ENCODE measurements at regions not wholly inside any gene's neighbourhood (a gene's known extent, or its start where the extent isn't known, plus 50 kb on each side); places are given as distances from the start of the nearest gene placed in this dataset.

DNA sequence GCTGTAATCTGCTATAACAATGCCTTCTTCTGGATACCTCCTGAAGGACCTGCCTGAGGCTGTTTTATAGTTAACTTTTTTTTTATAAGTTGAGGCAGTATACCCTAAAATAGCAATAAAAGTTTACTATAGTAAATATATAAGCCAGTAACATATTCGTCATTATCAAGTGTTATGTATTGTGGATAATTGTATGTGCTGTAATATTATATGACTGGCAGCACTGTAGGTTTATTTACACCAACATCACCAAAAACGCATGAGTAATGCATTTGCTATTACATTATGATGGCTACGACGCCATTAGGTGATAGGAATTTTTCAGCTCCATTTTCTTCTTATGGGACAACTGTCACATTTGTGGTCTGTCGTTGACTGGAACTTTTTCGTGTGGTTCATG lies 237.2 kb upstream of the PITX2 start:
- DNase-seq (ENCODE audit: low spot score): no peak
- WGBS: 70% methylated on average over 6 of the region's 6 CpGs
- Histone ChIP-seq H3K4me1 (replicated peaks) (no peaks in the 10 kb centered on the region), H3K36me3 (no peaks in the 10 kb centered on the region), H3K27me3 (replicated peaks; ENCODE audit: insufficient read depth) (no peaks in the 10 kb centered on the region), H3K27ac (no peak overlapping the region), H3K9me3 (no peaks in the 10 kb centered on the region), H3K4me3 (no peak overlapping the region)
- intact Hi-C loops (cut with DNase I): no loop called here
- TF ChIP-seq, protein P1, sequence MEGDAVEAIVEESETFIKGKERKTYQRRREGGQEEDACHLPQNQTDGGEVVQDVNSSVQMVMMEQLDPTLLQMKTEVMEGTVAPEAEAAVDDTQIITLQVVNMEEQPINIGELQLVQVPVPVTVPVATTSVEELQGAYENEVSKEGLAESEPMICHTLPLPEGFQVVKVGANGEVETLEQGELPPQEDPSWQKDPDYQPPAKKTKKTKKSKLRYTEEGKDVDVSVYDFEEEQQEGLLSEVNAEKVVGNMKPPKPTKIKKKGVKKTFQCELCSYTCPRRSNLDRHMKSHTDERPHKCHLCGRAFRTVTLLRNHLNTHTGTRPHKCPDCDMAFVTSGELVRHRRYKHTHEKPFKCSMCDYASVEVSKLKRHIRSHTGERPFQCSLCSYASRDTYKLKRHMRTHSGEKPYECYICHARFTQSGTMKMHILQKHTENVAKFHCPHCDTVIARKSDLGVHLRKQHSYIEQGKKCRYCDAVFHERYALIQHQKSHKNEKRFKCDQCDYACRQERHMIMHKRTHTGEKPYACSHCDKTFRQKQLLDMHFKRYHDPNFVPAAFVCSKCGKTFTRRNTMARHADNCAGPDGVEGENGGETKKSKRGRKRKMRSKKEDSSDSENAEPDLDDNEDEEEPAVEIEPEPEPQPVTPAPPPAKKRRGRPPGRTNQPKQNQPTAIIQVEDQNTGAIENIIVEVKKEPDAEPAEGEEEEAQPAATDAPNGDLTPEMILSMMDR (IDR thresholded peaks at IDR 0.05): no peak

DNA sequence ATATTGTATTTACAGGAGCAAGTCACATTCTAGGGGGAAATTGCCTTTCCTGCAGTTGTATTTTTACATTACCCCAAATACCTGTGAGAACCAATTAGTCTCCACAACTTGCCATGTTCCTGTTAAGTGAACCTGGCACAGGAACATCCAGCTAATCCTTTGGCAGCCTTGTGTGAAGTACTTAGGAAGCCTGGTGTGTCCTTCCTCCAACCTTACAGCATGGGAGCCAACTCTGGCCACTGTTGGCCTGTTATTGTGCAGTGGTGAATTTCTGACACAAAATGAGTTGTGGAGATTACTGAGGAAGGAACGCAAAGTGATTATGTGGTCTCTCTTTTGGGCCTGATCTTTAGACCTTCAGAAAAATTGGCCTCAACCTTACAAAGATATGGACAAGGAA lies 238.0 kb upstream of the PITX2 start:
- no peaks in the 10 kb centered on the region for H3K36me3 ChIP-seq
- no peak overlapping the region for H3K27ac ChIP-seq
- no peak for DNase-seq (ENCODE audit: low spot score)
- H3K27me3 ChIP-seq (replicated peaks; ENCODE audit: insufficient read depth): no peaks in the 10 kb centered on the region
- no peak overlapping the region for H3K4me3 ChIP-seq
- intact Hi-C loops (cut with DNase I): no loop called here
- H3K9me3 ChIP-seq: no peaks in the 10 kb centered on the region
- WGBS: 91% methylated on average over 1 of the region's 1 CpG
- TF ChIP-seq POLR2AphosphoS5 (IDR thresholded peaks at IDR 0.05) (no peak), POLR2A (IDR thresholded peaks at IDR 0.05) (no peak)
- TF ChIP-seq, protein P1 (IDR thresholded peaks at IDR 0.05): no peak
- no peaks in the 10 kb centered on the region for H3K4me1 ChIP-seq (replicated peaks)

DNA sequence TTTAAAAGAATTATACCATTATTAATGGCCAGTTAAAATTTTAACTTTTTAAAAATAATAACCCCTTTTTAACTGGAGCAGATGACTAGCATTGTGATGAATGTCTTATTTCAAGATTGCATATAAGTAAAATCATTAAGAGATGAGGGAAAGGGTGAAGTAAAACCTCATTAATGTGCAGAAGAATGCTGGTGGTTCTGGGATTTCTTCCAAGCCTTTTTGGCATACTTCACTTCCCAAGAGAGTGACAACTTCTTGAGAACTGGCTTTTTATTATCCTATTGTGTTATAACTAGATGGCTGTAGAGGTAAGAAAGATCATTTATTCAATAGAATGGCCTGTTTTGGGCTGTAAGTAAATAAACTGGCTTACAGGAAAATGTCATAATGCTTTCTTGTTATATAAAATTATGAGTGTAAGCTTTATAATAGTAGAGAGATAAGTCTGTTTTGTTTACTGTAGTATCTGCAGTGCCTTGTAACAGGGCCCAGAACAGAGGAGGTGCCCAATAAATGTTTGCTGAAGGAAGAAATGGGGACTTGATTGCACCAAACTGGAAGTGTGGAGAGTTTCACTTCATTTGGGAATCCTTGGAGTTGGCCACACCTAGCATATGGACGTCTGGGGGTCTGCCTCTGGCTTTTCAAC lies 242.9 kb upstream of the PITX2 start:
- intact Hi-C loops (cut with DNase I): no loop called here
- no peaks in the 10 kb centered on the region for H3K36me3 ChIP-seq
- no peak overlapping the region for H3K27ac ChIP-seq
- DNase-seq (ENCODE audit: low spot score): no peak
- no peaks in the 10 kb centered on the region for H3K4me1 ChIP-seq (replicated peaks)
- H3K27me3 ChIP-seq (replicated peaks; ENCODE audit: insufficient read depth): no peaks in the 10 kb centered on the region
- no peaks in the 10 kb centered on the region for H3K9me3 ChIP-seq
- TF ChIP-seq POLR2AphosphoS5 (IDR thresholded peaks at IDR 0.05) (no peak), POLR2A (IDR thresholded peaks at IDR 0.05) (no peak)
- TF ChIP-seq, protein P1 (IDR thresholded peaks at IDR 0.05): no peak
- H3K4me3 ChIP-seq: no peak overlapping the region
- 3% methylated on average over 1 of the region's 1 CpG for whole genome bisulfite sequencing

DNA sequence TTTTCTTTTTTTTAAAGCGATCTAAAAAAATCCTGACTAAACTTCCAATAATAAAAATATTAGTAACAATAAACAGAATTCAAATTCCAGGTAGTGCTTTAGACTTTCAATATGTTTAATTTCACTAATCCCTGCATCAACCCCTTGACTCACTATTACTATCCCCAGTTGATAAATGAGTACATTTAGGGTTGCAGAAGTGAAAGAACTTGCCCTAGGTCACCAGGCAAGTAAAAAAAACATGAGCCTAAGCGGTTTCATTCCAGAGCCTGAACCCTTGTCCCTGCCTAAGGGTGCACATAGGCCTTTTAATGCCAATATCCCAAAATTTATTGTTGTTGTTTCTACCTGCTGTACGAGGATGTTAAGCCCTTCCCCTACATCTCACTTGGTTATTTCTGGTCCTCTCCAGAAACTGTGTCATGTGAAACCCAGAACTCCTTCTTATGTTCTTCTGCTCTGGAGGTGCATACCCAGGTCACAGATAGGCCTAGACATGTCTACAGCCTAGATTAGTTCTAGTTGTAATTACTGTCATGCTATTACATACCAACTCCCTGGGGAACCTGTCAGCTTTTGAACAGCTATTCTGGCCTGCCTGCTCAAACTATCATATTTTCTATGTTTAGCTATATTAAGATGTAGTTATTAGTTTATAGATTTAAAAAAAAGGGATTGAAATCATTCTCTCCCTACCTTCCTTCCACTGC lies 244.5 kb upstream of the PITX2 start:
- no peaks in the 10 kb centered on the region for H3K27me3 ChIP-seq (replicated peaks; ENCODE audit: insufficient read depth)
- TF ChIP-seq, protein P1 (IDR thresholded peaks at IDR 0.05): no peak
- no peak for TF ChIP-seq POLR2AphosphoS5 (IDR thresholded peaks at IDR 0.05)
- TF ChIP-seq POLR2A (IDR thresholded peaks at IDR 0.05): no peak
- H3K9me3 ChIP-seq: no peaks in the 10 kb centered on the region
- no peak for DNase-seq (ENCODE audit: low spot score)
- intact Hi-C loops (cut with DNase I): no loop called here
- no peaks in the 10 kb centered on the region for H3K36me3 ChIP-seq
- no peaks in the 10 kb centered on the region for H3K4me1 ChIP-seq (replicated peaks)
- WGBS: 80% methylated on average over 3 of the region's 3 CpGs
- no peak overlapping the region for H3K27ac ChIP-seq
- no peak overlapping the region for H3K4me3 ChIP-seq
